MG63 (cell line): ENCODE measurements at regions not wholly inside any gene's neighbourhood (a gene's known extent, or its start where the extent isn't known, plus 50 kb on each side); places are given as distances from the start of the nearest gene placed in this dataset.

Source experiments
- DNase-seq: peaks from one replicate; pipeline ENCODE4 v3.0.0-alpha.2; 2020
- H3K27me3 ChIP-seq: fragments of 250-450 bp; sonication (Bioruptor Pico); 2 replicates; pipeline ENCODE4 v1.5.1; 2020; ENCODE audit warnings: mild to moderate bottlenecking, moderate library complexity
- H3K36me3 ChIP-seq: fragments of 250-450 bp; sonication (Bioruptor Pico); 2 replicates; pipeline ENCODE4 v1.5.1; 2020; ENCODE audit warnings: mild to moderate bottlenecking, moderate library complexity
- H3K4me3 ChIP-seq: fragments of 250-450 bp; sonication (Bioruptor Pico); 2 replicates; pipeline ENCODE4 v1.5.1; 2020; ENCODE audit warnings: mild to moderate bottlenecking, moderate library complexity
- H3K9me3 ChIP-seq: fragments of 250-450 bp; sonication (Bioruptor Pico); 2 replicates; pipeline ENCODE4 v1.5.1; 2020; ENCODE audit warnings: mild to moderate bottlenecking, moderate library complexity

GRCh38 chr15:85984241-85984640 is 95.4 kb upstream of the AGBL1 start:
- H3K9me3 ChIP-seq = no peaks in the 10 kb centered on the region
- H3K4me3 ChIP-seq = no peak overlapping the region
- no peak for DNase-seq
- no peaks in the 10 kb centered on the region for H3K36me3 ChIP-seq
- H3K27me3 ChIP-seq = no peaks in the 10 kb centered on the region

- Histone ChIP-seq H3K27me3 (no peaks in the 10 kb centered on the region), H3K4me3 (no peak overlapping the region), H3K36me3 (no peaks in the 10 kb centered on the region), H3K9me3 (no peaks in the 10 kb centered on the region)
- DNase-seq = no peak
Measured at GRCh38 chr15:85986116-85986515, 93.6 kb upstream of the AGBL1 start.

GRCh38 chr15:85986741-85987140 is 92.9 kb upstream of the AGBL1 start:
- DNase-seq = no peak
- Histone ChIP-seq H3K9me3 (no peaks in the 10 kb centered on the region), H3K4me3 (no peak overlapping the region), H3K36me3 (no peaks in the 10 kb centered on the region), H3K27me3 (no peaks in the 10 kb centered on the region)

GRCh38 chr15:85988741-85989140 is 90.9 kb upstream of the AGBL1 start:
- no peaks in the 10 kb centered on the region for H3K9me3 ChIP-seq
- H3K4me3 ChIP-seq = no peak overlapping the region
- H3K27me3 ChIP-seq = no peaks in the 10 kb centered on the region
- DNase-seq = no peak
- no peaks in the 10 kb centered on the region for H3K36me3 ChIP-seq

GRCh38 chr15:85992224-85992623 is 87.4 kb upstream of the AGBL1 start:
- Histone ChIP-seq H3K36me3 (no peaks in the 10 kb centered on the region), H3K9me3 (no peaks in the 10 kb centered on the region), H3K27me3 (no peaks in the 10 kb centered on the region), H3K4me3 (no peak overlapping the region)
- no peak for DNase-seq

GRCh38 chr15:85993116-85993515 is 86.6 kb upstream of the AGBL1 start:
- Histone ChIP-seq H3K4me3 (no peak overlapping the region), H3K36me3 (no peaks in the 10 kb centered on the region), H3K27me3 (no peaks in the 10 kb centered on the region), H3K9me3 (no peaks in the 10 kb centered on the region)
- DNase-seq = no peak

- no peaks in the 10 kb centered on the region for H3K9me3 ChIP-seq
- H3K27me3 ChIP-seq = peaks cover 4% of the 10 kb centered on the region; the same call in 1 of the 2 replicates
- no peaks in the 10 kb centered on the region for H3K36me3 ChIP-seq
- DNase-seq = no peak
- no peak overlapping the region for H3K4me3 ChIP-seq
Measured at GRCh38 chr15:85997618-85998017, 82.1 kb upstream of the AGBL1 start.

- no peak for DNase-seq
- H3K4me3 ChIP-seq = no peak overlapping the region
Measured at GRCh38 chr15:85999658-86000057, 80.0 kb upstream of the AGBL1 start.

GRCh38 chr15:86001200-86001599 is 78.5 kb upstream of the AGBL1 start:
- Histone ChIP-seq H3K4me3 (no peak overlapping the region), H3K36me3 (no peaks in the 10 kb centered on the region), H3K9me3 (no peaks in the 10 kb centered on the region), H3K27me3 (peaks cover 4% of the 10 kb centered on the region; the same call in 1 of the 2 replicates)
- DNase-seq = no peak

More at GRCh38 chr15:85999658-86000057, 80.0 kb upstream of the AGBL1 start:
- H3K27me3 ChIP-seq = peaks cover 4% of the 10 kb centered on the region; the same call in 1 of the 2 replicates
- H3K9me3 ChIP-seq = no peaks in the 10 kb centered on the region
- H3K36me3 ChIP-seq = no peaks in the 10 kb centered on the region

- H3K4me3 ChIP-seq = no peak overlapping the region
Measured at GRCh38 chr15:86002444-86002843, 77.2 kb upstream of the AGBL1 start.

GRCh38 chr15:86004061-86004460 is 75.6 kb upstream of the AGBL1 start:
- DNase-seq = no peak
- Histone ChIP-seq H3K36me3 (no peaks in the 10 kb centered on the region), H3K9me3 (no peaks in the 10 kb centered on the region), H3K27me3 (peaks cover 3% of the 10 kb centered on the region; the same call in 1 of the 2 replicates), H3K4me3 (no peak overlapping the region)

More at GRCh38 chr15:86002444-86002843, 77.2 kb upstream of the AGBL1 start:
- H3K36me3 ChIP-seq = no peaks in the 10 kb centered on the region
- H3K9me3 ChIP-seq = no peaks in the 10 kb centered on the region
- peaks cover 4% of the 10 kb centered on the region; the same call in 1 of the 2 replicates for H3K27me3 ChIP-seq
- no peak for DNase-seq

GRCh38 chr15:86006546-86006945 is 73.1 kb upstream of the AGBL1 start:
- H3K36me3 ChIP-seq = no peaks in the 10 kb centered on the region
- no peaks in the 10 kb centered on the region for H3K9me3 ChIP-seq
- no peak overlapping the region for H3K4me3 ChIP-seq
- no peak for DNase-seq
- no peaks in the 10 kb centered on the region for H3K27me3 ChIP-seq

- no peaks in the 10 kb centered on the region for H3K9me3 ChIP-seq
- H3K36me3 ChIP-seq = no peaks in the 10 kb centered on the region
- H3K27me3 ChIP-seq = no peaks in the 10 kb centered on the region
- DNase-seq = no peak
- no peak overlapping the region for H3K4me3 ChIP-seq
Measured at GRCh38 chr15:86009727-86010126, 69.9 kb upstream of the AGBL1 start.

- H3K4me3 ChIP-seq = no peak overlapping the region
- no peaks in the 10 kb centered on the region for H3K36me3 ChIP-seq
- no peaks in the 10 kb centered on the region for H3K9me3 ChIP-seq
- no peaks in the 10 kb centered on the region for H3K27me3 ChIP-seq
- DNase-seq = no peak
Measured at GRCh38 chr15:86010398-86010797, 69.3 kb upstream of the AGBL1 start.

- Histone ChIP-seq H3K9me3 (no peaks in the 10 kb centered on the region), H3K27me3 (no peaks in the 10 kb centered on the region), H3K4me3 (no peak overlapping the region), H3K36me3 (no peaks in the 10 kb centered on the region)
- DNase-seq = no peak
Measured at GRCh38 chr15:86010891-86011290, 68.8 kb upstream of the AGBL1 start.

GRCh38 chr15:86014016-86014415 is 65.7 kb upstream of the AGBL1 start:
- no peak for DNase-seq
- no peaks in the 10 kb centered on the region for H3K36me3 ChIP-seq
- no peak overlapping the region for H3K4me3 ChIP-seq
- H3K27me3 ChIP-seq = no peaks in the 10 kb centered on the region
- no peaks in the 10 kb centered on the region for H3K9me3 ChIP-seq

- Histone ChIP-seq H3K36me3 (no peaks in the 10 kb centered on the region), H3K9me3 (no peaks in the 10 kb centered on the region), H3K4me3 (no peak overlapping the region), H3K27me3 (no peaks in the 10 kb centered on the region)
- no peak for DNase-seq
Measured at GRCh38 chr15:86016750-86017149, 62.9 kb upstream of the AGBL1 start.

- Histone ChIP-seq H3K4me3 (no peak overlapping the region), H3K9me3 (no peaks in the 10 kb centered on the region), H3K36me3 (no peaks in the 10 kb centered on the region), H3K27me3 (no peaks in the 10 kb centered on the region)
- no peak for DNase-seq
Measured at GRCh38 chr15:86018679-86019078, 61.0 kb upstream of the AGBL1 start.
